DMS53 treated with DMSO at 0.1 percent for 48 hours (cell line): ENCODE measurements at regions not wholly inside any gene's neighbourhood (a gene's known extent, or its start where the extent isn't known, plus 50 kb on each side); places are given as distances from the start of the nearest gene placed in this dataset.
"Not testable (repeated sequence)": the region's sequence is repeated elsewhere in the genome, so short reads cannot be mapped to it uniquely, and the experiment has no call there.

Experiments used
- DNase-seq: peaks from one replicate; lab custom pipeline; 2025; ENCODE audit not compliant: unreplicated experiment; lab: John Stamatoyannopoulos, UW

DNA sequence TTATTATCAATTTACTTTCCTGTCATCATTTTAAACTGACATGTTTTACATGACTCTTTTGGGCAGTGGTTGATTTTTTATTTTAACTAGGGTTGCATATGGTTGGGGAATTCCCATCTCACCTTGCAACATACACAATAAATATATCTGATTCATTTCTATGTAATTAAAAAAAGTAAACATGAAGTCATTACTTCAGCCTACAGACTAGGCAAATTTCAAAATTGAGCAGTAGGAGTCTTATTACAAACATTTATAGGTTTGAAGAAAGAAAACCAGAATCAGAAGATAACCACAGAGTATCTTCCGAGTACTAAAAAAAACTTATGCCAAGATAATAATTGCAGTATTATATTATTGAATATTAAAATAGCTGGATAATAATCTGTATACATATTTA lies 377.0 kb upstream of the VRK2 start:
- no peak for DNase-seq

DNA sequence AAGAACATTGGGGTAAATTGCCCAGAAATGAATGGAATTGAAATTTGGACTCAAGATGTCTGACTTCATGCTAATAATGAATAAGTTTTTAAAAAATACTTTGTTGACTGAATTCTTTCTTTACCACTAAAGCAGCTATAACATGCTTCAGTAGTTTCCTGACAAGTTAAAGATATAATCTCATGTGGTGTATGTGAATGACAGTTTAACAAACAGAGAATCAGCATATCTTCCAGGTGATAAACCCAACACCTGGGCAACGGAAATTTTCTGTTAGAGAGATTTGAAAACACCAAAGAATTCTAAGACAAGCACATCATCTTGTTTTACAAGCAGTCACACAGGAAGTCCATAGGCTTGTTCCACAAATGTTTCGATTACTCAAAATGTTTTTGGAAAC lies 372.6 kb upstream of the VRK2 start:
- no peak for DNase-seq

- DNase-seq = no peak
Measured at GRCh38 chr2:57674743-57675142, 371.9 kb upstream of the VRK2 start.

DNA sequence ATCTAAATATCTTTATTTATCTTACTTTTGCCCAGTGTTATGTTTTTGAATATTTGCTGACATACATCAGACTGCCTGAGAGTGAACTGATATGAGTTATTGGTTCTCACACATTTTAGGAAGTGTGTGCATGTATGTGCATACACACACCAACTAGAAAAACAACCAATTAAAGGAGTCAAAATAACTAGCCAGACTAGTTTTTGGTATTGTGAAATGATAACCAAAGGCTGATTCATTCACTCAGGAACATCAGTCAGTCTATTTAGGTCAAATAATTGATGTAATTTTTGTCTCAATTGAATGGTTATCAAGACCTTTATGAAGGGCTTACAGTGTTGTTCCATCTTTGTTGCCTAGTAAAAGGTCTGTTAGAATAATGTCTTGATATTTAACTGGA lies 369.3 kb upstream of the VRK2 start:
- no peak for DNase-seq

GRCh38 chr2:57681650-57682049 lies 365.0 kb upstream of the VRK2 start:
- no peak for DNase-seq

DNA sequence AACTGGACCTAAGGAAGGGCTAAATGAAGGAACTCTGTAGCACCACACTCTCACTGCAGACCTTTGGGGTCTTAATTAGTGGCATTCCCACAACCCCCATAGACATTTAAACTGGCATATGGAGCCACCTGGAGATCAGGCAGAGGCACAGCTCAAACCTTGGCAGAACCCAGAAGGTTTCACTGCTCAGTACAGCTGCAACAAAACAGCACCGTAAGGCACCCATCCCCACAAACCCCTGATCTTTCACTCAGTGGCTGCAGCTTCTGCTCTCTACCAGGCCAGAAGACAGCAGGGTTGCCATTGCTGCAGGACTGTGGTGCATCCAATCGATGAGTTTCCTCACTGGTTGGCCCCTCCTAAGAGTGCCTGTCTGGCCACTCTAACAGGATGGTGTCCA lies 361.6 kb upstream of the VRK2 start:
- DNase-seq = no peak

DNA sequence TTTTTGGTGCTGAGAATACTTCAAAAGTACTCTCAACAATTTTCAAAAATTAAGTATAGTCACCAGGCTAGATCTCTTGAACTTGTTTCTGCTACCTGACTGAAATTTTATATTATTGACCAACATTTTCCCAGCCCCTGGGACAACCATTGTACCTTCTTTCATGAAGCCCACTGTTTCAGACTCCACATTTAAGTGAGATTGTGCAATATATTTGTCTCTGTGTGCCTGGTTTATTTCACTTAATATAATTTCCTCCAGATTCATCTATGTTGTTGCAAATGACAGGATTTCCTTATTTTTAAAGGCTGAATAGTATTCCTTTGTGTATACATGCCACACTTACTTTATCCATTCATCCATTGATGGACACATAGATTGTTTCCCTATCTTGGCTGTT lies 354.2 kb upstream of the VRK2 start:
- DNase-seq = no peak

DNA sequence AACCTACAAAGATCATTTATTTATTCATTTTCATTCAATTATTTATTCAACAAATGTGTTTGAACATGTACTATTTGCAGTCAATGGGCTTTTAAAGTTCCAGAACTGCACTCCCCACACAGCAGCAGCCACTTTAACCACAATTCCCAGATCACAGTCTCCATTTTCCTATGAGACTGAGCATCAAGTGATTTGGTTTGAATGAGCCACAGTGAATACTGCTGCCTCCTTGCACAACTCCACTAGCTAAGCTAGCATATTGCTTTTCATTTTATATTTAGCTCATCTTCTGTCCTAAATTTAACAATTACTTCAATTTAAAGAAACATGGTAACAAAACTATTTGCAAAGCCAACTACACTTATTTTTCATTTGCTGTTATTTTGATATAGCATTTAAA lies 353.4 kb upstream of the VRK2 start:
- no peak for DNase-seq

- DNase-seq = no peak
Measured at GRCh38 chr2:57693965-57694364, 352.6 kb upstream of the VRK2 start.

DNA sequence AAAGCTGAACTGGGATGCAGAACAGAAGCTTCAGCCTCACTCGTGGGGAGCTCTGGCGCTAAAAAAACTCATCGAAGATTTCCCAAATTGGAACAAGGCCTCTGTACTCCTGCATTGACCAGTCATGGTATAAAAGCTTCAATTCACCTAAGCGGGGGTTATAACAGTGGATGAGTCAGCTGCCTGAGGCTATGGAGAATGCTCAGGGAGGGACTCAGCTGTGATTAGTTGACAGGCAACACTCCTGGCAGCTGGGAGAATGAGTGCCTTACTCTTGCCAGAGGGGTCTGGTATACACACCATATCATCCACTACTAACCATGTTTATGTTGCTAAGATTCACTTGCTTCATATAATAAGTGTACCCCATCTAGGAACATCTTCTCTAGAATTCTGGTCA lies 350.6 kb upstream of the VRK2 start:
- no peak for DNase-seq

DNA sequence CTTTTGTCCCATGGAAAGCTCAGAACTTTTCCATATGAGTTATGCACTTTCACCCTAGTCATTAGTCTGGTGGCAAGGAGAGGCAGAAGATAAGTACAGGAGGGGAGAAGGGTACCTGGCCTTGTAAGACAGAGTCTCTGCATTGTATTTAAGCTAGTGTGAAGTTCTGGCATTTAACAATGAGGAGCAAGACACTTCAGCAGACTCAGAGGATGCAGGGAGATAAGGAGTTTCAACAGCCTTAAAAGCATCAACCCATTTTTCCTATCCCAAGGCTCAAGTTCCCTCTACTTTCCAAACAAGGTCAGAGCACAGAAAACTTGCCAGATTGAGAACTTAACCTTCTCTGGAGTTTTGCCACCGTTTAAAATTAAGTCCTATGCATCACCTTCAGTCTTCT lies 348.2 kb upstream of the VRK2 start:
- DNase-seq = no peak

- no peak for DNase-seq
Measured at GRCh38 chr2:57698935-57699449, 347.6 kb upstream of the VRK2 start.

- no peak for DNase-seq
Measured at GRCh38 chr2:57701391-57701791, 345.2 kb upstream of the VRK2 start.

DNA sequence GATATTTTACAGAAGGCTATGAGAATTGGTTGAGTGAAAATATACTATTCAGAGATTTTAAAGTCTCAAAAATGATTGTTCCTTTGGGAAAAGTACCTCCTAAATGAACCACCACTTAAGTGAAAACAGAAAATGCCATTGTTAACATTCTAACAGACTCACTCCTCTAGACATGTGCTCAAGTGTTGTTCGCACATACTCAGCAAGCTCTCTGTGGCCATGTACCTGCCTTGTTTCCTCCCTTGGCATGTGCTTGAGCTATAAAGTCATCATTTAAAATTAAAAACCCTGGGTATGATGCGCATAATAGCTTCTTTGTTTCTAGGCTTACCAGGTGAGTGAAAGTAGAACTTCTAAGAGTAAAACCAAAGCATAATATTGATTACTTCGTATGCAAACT lies 343.2 kb upstream of the VRK2 start:
- DNase-seq = no peak

- not testable (repeated sequence) for DNase-seq
Measured at GRCh38 chr2:57707794-57708193, 338.8 kb upstream of the VRK2 start.

DNA sequence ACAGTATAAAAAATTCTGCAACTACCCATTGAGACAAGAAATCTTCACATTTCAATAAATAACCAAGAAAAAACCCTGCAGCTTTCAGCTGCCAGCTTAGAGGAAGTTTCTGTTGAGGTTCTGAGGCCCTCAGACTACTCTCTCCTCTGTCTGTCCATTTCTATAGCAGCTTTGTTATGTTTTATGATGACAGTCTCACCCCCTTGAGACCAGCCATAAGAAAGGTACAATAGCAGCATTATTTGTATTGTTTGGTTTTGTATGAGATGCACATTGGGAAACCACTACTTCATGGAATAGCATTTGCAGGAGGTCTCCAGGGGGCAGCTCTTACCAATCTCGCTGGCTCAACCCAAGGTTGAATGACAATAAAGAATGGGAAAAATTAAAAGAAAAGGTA lies 334.6 kb upstream of the VRK2 start:
- no peak for DNase-seq

GRCh38 chr2:57720728-57721627 lies 325.6 kb upstream of the VRK2 start:
- peak; percentile 61 for DNase-seq

- DNase-seq = no peak
Measured at GRCh38 chr2:57725337-57725947, 321.2 kb upstream of the VRK2 start.

DNA sequence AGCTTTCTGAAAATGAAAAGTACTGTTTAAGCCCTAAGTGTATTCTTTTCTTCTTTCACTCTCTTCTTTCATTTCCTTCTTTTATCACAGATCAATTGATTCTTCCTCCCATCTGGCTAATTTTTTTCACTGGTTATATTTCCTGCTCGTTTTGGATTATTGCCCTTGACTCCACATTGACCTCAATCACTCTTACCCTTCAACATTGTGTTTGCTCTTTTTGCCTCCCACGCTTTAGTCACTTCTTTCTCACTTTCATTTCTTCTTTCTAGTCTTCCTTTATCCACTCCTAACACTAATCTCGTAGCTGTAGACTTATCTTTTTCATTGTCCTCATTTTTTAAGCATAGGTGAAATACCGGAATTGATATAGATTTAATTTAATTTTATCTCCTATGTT lies 320.3 kb upstream of the VRK2 start:
- DNase-seq = no peak

DNA sequence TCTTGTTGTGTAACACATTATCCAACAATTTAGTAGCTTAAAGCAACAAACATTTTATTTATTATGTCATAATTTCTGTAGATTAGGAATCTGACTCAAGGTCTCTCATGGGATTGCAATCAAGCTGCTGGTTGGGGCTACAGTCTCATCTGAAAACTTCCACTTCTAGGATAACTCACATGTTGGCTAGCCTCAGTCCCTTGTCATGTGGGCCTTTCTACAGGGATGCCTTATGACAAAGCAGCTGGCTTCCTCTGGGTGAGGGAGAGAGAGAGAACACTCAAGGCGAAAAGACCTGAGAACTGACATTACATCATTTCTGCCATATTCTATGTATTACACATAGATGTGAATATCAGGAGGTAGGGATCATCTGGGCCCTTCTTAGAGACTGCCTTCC lies 317.9 kb upstream of the VRK2 start:
- DNase-seq = no peak

DNA sequence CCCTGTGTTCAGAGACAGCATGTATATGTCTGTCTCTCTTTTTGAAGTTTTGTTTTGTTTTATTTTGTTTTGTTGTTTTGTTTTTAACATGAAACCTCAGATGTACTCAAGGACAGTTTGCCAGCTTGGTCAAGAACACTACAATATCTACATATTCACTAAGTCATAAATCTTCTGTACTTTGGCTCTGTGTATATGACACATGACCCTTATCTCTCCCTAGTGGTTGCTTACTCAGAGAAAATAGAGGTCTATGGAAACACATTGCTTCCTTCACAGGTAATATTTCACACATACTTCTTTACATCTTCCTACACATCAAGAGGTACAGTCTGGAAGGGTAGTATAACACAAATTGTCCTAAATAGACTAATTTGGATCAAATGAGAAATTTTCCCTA lies 312.6 kb upstream of the VRK2 start:
- DNase-seq = no peak

DNA sequence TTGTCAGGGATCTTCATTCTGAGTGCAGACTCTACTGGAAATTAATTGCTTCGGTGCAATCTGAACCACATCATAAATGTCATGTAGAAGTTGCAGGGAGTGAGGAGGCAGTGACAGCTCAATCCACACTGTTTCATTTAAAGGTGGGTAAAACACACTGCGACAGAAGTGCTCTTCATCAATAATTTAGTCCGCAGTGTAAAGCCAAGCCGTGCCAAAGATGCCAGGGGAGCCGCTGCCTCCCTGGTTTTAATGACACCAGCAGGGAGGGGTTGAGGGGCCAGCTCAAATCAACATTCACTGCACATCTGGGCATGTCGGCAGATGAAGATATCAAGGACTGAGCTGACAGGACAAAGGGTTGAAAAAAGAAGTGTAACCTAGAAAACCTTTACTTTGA lies 305.7 kb upstream of the VRK2 start:
- DNase-seq = no peak

DNA sequence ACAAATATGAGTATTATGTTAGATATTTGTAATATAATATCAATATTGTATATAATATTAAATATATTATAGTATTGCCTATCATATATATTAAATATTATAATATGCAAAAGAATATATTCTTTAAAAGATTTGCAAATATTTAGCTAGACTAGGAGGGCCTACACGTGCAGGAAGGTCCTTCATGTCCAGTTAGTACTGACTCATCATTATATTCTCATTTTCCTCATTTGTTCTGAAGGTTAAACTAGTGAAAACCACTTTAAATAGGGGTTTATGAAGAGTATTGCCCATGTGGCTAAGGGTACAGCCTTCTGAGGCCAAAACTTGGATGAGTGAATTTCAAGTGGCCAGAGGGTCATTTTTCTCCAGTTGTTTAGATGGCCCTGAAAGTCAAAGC lies 293.0 kb upstream of the VRK2 start:
- DNase-seq = no peak
